GM23248 (cell line): ENCODE measurements at regions not wholly inside any gene's neighbourhood (a gene's known extent, or its start where the extent isn't known, plus 50 kb on each side); places are given as distances from the start of the nearest gene placed in this dataset.

Experiments
- EZH2 ChIP-seq: fragments of 200-600 bp; sonication (generic); IDR thresholded peaks from 2 replicates; pipeline ENCODE4 v1.6.1; 2018; ENCODE audit warnings: antibody characterized with exemption, mild to moderate bottlenecking; ENCODE audit not compliant: insufficient read depth, poor library complexity, severe bottlenecking
- EZH2phosphoT487 ChIP-seq: fragments of 200-600 bp; sonication (generic); IDR thresholded peaks from 2 replicates; pipeline ENCODE4 v1.6.1; 2018; ENCODE audit warnings: antibody characterized with exemption, moderate library complexity, mild to moderate bottlenecking, low read depth; ENCODE audit not compliant: insufficient read depth

- no peak for TF ChIP-seq EZH2
- TF ChIP-seq EZH2phosphoT487 = no peak
Measured at GRCh38 chr3:124579641-124580040, 150.6 kb upstream of the UMPS start.
